HEK293 (cell line): ENCODE measurements at regions not wholly inside any gene's neighbourhood (a gene's known extent, or its start where the extent isn't known, plus 50 kb on each side); places are given as distances from the start of the nearest gene placed in this dataset.

Experiments used
- CTCF ChIA-PET: fragments of 350-600 bp; formaldehyde crosslinking; extraction: SDS; loops from one replicate; lab custom pipeline; 2021; ENCODE audit warnings: antibody characterized with exemption; lab: Yijun Ruan, JAX
- POLR2A ChIA-PET: fragments of 300-600 bp; formaldehyde crosslinking; extraction: SDS; loops from one replicate; lab custom pipeline; 2020; ENCODE audit warnings: antibody characterized with exemption, inconsistent platforms; lab: Yijun Ruan, JAX
- H3K27ac ChIP-seq: fragments of 200-500 bp; sonication (Bioruptor generic); 2 replicates; pipeline ENCODE4 v1.5.1; 2014; ENCODE audit warnings: low read depth, low read length, control low read depth, inconsistent platforms; ENCODE audit errors: extremely low read depth
- H3K36me3 ChIP-seq, 2 experiments: fragments of 200-500 bp in 1 of 2; sonication (Bioruptor generic) in 1 of 2; 1 replicate in 1 of 2; 2 replicates in 1 of 2; pipeline ENCODE4 v1.5.1; 2014 to 2017; ENCODE audit warnings: inconsistent platforms in 2 of 2, low read length in 2 of 2; ENCODE audit not compliant: control insufficient read depth in 2 of 2, insufficient read depth in 1 of 2
- H3K4me1 ChIP-seq: fragments of 200-500 bp; sonication (Bioruptor generic); 2 replicates; pipeline ENCODE4 v1.5.1; 2014; ENCODE audit warnings: mild to moderate bottlenecking, low read length, inconsistent platforms; ENCODE audit not compliant: control insufficient read depth, insufficient read depth
- H3K4me3 ChIP-seq: 2 replicates; pipeline ENCODE4 v1.5.1; 2011; ENCODE audit warnings: low read depth, mild to moderate bottlenecking, control low read depth, low read length, moderate library complexity
- H3K9me3 ChIP-seq: fragments of 200-500 bp; sonication (Bioruptor generic); 2 replicates; pipeline ENCODE4 v1.5.1; 2014; ENCODE audit warnings: low read depth, low read length, inconsistent platforms; ENCODE audit not compliant: control insufficient read depth, insufficient read depth
- BCL11A ChIP-seq: fragments of 450-650 bp; formaldehyde crosslinking; IDR thresholded peaks from 2 replicates; pipeline ENCODE4 v1.5.1; 2016; ENCODE audit warnings: low read depth, missing biosample characterization, missing genetic modification characterization
- FEZF1 ChIP-seq: fragments of 450-650 bp; formaldehyde crosslinking; IDR thresholded peaks from 2 replicates; pipeline ENCODE4 v1.5.1; 2016; ENCODE audit warnings: missing biosample characterization, missing genetic modification characterization
- GFI1B ChIP-seq: fragments of 450-650 bp; formaldehyde crosslinking; IDR thresholded peaks from 2 replicates; pipeline ENCODE4 v1.5.1; 2016; ENCODE audit warnings: missing biosample characterization, missing genetic modification characterization
- GLI2 ChIP-seq: fragments of 450-650 bp; formaldehyde crosslinking; IDR thresholded peaks from 2 replicates; pipeline ENCODE4; 2017; ENCODE audit warnings: missing biosample characterization, missing genetic modification characterization, low read depth, borderline replicate concordance
- ZBTB1 ChIP-seq: fragments of 450-650 bp; formaldehyde crosslinking; IDR thresholded peaks from 2 replicates; pipeline ENCODE4 v1.5.1; 2016; ENCODE audit warnings: missing biosample characterization, missing genetic modification characterization
- ZBTB48 ChIP-seq: fragments of 450-650 bp; formaldehyde crosslinking; IDR thresholded peaks from 2 replicates; pipeline ENCODE4 v1.5.1; 2016; ENCODE audit warnings: missing biosample characterization, missing genetic modification characterization
- ZBTB7A ChIP-seq: fragments of 450-650 bp; formaldehyde crosslinking; IDR thresholded peaks from 2 replicates; pipeline ENCODE4 v1.5.1; 2016; ENCODE audit warnings: low read depth, missing biosample characterization, missing genetic modification characterization
- ZBTB8A ChIP-seq: fragments of 450-650 bp; formaldehyde crosslinking; IDR thresholded peaks from 2 replicates; pipeline ENCODE4 v1.5.1; 2016; ENCODE audit warnings: missing biosample characterization, missing genetic modification characterization
- ZFP41 ChIP-seq: fragments of 450-650 bp; formaldehyde crosslinking; IDR thresholded peaks from 2 replicates; pipeline ENCODE4 v1.5.1; 2016; ENCODE audit warnings: missing biosample characterization, missing genetic modification characterization, borderline replicate concordance
- ZNF223 ChIP-seq: fragments of 450-650 bp; formaldehyde crosslinking; IDR thresholded peaks from 2 replicates; pipeline ENCODE4 v1.5.1; 2016; ENCODE audit warnings: missing biosample characterization, missing genetic modification characterization
- ZNF335 ChIP-seq: fragments of 450-650 bp; formaldehyde crosslinking; conservative IDR thresholded peaks from 2 replicates; pipeline ENCODE4 v1.5.1; 2016; ENCODE audit warnings: missing biosample characterization, missing genetic modification characterization
- ZNF394 ChIP-seq: fragments of 450-650 bp; formaldehyde crosslinking; IDR thresholded peaks from 2 replicates; pipeline ENCODE4 v1.5.1; 2016; ENCODE audit warnings: missing biosample characterization, missing genetic modification characterization, mild to moderate bottlenecking, moderate library complexity, borderline replicate concordance
- ZNF416 ChIP-seq: fragments of 450-650 bp; formaldehyde crosslinking; IDR thresholded peaks from 2 replicates; pipeline ENCODE4 v1.5.1; 2016; ENCODE audit warnings: missing biosample characterization, missing genetic modification characterization
- ZNF473 ChIP-seq: fragments of 450-650 bp; formaldehyde crosslinking; IDR thresholded peaks from 2 replicates; pipeline ENCODE4 v1.5.1; 2017; ENCODE audit warnings: missing biosample characterization, missing genetic modification characterization
- ZNF544 ChIP-seq: fragments of 450-650 bp; formaldehyde crosslinking; IDR thresholded peaks from 2 replicates; pipeline ENCODE4 v1.5.0; 2017; ENCODE audit warnings: missing biosample characterization, missing genetic modification characterization
- ZNF549 ChIP-seq: fragments of 450-650 bp; IDR thresholded peaks from 2 replicates; pipeline ENCODE4 v1.5.1; 2018; ENCODE audit warnings: missing biosample characterization, missing genetic modification characterization, mild to moderate bottlenecking, inconsistent platforms, moderate library complexity
- ZNF623 ChIP-seq: fragments of 450-650 bp; formaldehyde crosslinking; IDR thresholded peaks from 2 replicates; pipeline ENCODE4 v1.5.1; 2016; ENCODE audit warnings: missing biosample characterization, missing genetic modification characterization
- ZNF654 ChIP-seq: fragments of 450-650 bp; formaldehyde crosslinking; IDR thresholded peaks from 2 replicates; pipeline ENCODE4 v1.5.1; 2016; ENCODE audit warnings: low read depth, missing biosample characterization, missing genetic modification characterization
- ZXDB ChIP-seq: fragments of 450-650 bp; formaldehyde crosslinking; IDR thresholded peaks from 2 replicates; pipeline ENCODE4 v1.5.1; 2016; ENCODE audit warnings: missing biosample characterization, missing genetic modification characterization
- TF ChIP-seq, protein P1 (sequence below): fragments of 450-650 bp; IDR thresholded peaks from 2 replicates; pipeline ENCODE4 v1.5.1; 2018; ENCODE audit warnings: missing biosample characterization, missing genetic modification characterization
- TF ChIP-seq, protein P2 (sequence below): fragments of 450-650 bp; formaldehyde crosslinking; IDR thresholded peaks from 2 replicates; pipeline ENCODE4 v1.5.1; 2016; ENCODE audit warnings: missing biosample characterization, missing genetic modification characterization, borderline replicate concordance
- TF ChIP-seq, protein P3 (sequence below): fragments of 450-650 bp; formaldehyde crosslinking; IDR thresholded peaks from 2 replicates; pipeline ENCODE4 v1.5.1; 2016; ENCODE audit warnings: missing biosample characterization, missing genetic modification characterization

DNA sequence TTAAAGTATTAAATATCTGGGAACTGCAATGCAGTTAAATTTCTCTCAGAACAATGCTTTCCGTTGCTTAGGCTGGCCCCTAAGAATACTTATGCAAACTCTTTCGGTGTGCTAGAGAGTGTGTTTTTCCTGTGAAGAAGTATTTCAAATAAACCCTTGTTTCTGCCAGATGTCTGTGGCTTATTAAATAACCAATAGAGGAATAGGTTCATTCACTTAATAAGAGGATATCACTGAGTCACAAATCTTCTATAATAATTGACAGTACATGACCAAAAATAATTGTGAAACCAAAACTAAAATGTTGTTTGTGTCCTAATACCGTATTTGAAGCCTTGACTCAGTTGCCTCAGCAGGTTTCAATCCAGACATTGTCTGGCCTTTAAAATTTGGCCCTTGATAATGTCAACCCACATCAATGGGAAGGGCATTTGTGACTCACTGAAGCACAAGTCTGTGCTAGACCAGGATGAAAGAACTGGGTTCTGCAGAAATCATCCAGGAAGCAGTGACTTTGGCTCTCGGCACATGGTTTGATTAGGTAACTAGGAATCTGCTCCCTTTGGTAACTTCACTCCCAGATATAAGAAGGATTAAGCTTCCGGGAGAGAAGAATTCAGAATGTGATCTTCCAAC, 104.2 kb upstream of the BARHL2 start:
- Histone ChIP-seq H3K4me3 (no peak overlapping the region), H3K4me1 (no peaks in the 10 kb centered on the region), H3K36me3 (no peaks in the 10 kb centered on the region)
- CTCF ChIA-PET: interaction anchor here (2.0 kb wide), 1 partner anchor 345 kb away, joined by 4 read pairs; no protein-coding TSS in a partner anchor
- TF ChIP-seq ZBTB7A (no peak), ZXDB (tag by site-specific recombination) (no peak), ZNF623 (no peak), ZBTB48 (no peak), ZNF335 (no peak), ZNF394 (no peak), ZNF223 (no peak), ZNF654 (tag by site-specific recombination) (no peak), ZNF544 (tag by site-specific recombination) (no peak), BCL11A (no peak), ZNF473 (tag by site-specific recombination) (no peak)
- TF ChIP-seq, protein P1, sequence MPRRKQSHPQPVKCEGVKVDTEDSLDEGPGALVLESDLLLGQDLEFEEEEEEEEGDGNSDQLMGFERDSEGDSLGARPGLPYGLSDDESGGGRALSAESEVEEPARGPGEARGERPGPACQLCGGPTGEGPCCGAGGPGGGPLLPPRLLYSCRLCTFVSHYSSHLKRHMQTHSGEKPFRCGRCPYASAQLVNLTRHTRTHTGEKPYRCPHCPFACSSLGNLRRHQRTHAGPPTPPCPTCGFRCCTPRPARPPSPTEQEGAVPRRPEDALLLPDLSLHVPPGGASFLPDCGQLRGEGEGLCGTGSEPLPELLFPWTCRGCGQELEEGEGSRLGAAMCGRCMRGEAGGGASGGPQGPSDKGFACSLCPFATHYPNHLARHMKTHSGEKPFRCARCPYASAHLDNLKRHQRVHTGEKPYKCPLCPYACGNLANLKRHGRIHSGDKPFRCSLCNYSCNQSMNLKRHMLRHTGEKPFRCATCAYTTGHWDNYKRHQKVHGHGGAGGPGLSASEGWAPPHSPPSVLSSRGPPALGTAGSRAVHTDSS: no peak
- TF ChIP-seq, protein P2, sequence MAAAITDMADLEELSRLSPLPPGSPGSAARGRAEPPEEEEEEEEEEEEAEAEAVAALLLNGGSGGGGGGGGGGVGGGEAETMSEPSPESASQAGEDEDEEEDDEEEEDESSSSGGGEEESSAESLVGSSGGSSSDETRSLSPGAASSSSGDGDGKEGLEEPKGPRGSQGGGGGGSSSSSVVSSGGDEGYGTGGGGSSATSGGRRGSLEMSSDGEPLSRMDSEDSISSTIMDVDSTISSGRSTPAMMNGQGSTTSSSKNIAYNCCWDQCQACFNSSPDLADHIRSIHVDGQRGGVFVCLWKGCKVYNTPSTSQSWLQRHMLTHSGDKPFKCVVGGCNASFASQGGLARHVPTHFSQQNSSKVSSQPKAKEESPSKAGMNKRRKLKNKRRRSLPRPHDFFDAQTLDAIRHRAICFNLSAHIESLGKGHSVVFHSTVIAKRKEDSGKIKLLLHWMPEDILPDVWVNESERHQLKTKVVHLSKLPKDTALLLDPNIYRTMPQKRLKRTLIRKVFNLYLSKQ: no peak
- TF ChIP-seq, protein P3, sequence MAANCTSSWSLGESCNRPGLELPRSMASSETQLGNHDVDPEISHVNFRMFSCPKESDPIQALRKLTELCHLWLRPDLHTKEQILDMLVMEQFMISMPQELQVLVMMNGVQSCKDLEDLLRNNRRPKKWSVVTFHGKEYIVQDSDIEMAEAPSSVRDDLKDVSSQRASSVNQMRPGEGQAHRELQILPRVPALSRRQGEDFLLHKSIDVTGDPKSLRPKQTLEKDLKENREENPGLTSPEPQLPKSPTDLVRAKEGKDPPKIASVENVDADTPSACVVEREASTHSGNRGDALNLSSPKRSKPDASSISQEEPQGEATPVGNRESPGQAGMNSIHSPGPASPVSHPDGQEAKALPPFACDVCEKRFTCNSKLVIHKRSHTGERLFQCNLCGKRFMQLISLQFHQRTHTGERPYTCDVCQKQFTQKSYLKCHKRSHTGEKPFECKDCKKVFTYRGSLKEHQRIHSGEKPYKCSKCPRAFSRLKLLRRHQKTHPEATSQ (tag by site-specific recombination): no peak
- TF ChIP-seq, all 188 proteins: peak for 0
- POLR2A ChIA-PET: no interaction called here
- H3K27ac ChIP-seq: no peak overlapping the region
- no peaks in the 10 kb centered on the region for H3K9me3 ChIP-seq

DNA sequence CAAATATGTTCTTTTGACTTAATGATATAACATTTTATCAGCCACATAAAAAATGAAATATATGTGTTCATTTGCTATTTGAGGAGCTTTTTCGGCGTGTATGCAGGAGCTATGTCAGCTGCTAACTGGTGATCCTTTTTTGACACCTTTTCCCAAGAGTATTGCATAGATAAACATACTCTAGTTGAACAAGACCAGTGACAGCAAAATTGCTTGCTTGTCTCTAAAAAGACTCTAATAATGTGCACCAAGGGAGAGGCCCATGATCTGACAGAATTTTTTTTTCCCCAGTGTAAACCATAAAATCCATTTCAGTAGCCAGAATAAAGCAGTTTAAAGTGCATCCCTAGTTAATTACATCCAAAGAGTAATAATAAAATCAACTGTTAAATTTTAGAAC, 103.6 kb upstream of the BARHL2 start:
- Histone ChIP-seq H3K9me3 (no peaks in the 10 kb centered on the region), H3K36me3 (no peaks in the 10 kb centered on the region), H3K4me1 (no peaks in the 10 kb centered on the region), H3K4me3 (no peak overlapping the region), H3K27ac (no peak overlapping the region)
- TF ChIP-seq GFI1B: no peak
- TF ChIP-seq ZNF654 (tag by site-specific recombination): no peak
- TF ChIP-seq FEZF1 (tag by site-specific recombination): no peak
- no peak for TF ChIP-seq ZXDB (tag by site-specific recombination)
- no peak for TF ChIP-seq ZFP41
- no peak for TF ChIP-seq ZNF416
- TF ChIP-seq GLI2 (tag by site-specific recombination): no peak
- TF ChIP-seq ZNF549 (tag by site-specific recombination): no peak
- TF ChIP-seq ZBTB1 (tag by site-specific recombination): no peak
- no peak for TF ChIP-seq ZBTB8A (tag by site-specific recombination)
- ChIA-PET POLR2A (interaction anchor here (1.2 kb wide), 1 partner anchor 11 kb away, joined by 5 read pairs; no protein-coding TSS in a partner anchor), CTCF (interaction anchor here (0.7 to 2.0 kb wide), 3 partner anchors 18 to 345 kb away, joined by 3 to 5 read pairs (median 4); no protein-coding TSS in a partner anchor)
